ENCODE measurements at regions not wholly inside any gene's neighbourhood (a gene's known extent, or its start where the extent isn't known, plus 50 kb on each side); places are given as distances from the start of the nearest gene placed in this dataset.

DNA sequence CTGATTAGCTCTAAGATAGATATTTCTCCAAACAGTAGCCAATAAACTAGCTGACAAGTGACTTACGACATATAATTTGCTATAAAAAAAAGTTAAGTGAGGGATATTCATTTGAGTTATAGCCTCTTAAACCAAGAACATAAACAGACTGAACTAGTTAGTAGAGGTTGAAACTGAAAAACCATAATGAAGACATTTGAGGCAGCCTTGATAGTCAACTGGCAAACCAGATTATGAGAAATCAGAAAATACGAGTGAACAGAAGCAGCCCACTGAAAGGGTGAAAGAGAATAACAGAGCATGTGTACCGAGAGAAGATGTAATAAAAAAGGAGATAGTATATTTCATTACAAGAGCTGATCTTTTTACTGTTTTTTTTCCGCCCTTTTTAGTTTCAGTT, 698.1 kb upstream of the SETBP1 start:
- TF ChIP-seq, protein P1, sequence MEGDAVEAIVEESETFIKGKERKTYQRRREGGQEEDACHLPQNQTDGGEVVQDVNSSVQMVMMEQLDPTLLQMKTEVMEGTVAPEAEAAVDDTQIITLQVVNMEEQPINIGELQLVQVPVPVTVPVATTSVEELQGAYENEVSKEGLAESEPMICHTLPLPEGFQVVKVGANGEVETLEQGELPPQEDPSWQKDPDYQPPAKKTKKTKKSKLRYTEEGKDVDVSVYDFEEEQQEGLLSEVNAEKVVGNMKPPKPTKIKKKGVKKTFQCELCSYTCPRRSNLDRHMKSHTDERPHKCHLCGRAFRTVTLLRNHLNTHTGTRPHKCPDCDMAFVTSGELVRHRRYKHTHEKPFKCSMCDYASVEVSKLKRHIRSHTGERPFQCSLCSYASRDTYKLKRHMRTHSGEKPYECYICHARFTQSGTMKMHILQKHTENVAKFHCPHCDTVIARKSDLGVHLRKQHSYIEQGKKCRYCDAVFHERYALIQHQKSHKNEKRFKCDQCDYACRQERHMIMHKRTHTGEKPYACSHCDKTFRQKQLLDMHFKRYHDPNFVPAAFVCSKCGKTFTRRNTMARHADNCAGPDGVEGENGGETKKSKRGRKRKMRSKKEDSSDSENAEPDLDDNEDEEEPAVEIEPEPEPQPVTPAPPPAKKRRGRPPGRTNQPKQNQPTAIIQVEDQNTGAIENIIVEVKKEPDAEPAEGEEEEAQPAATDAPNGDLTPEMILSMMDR (conservative IDR thresholded peaks at IDR 0.05 in 1 of 2, IDR thresholded peaks at IDR 0.05 in 1 of 2; ENCODE audit: extremely low read depth in 1 of 2, insufficient read depth in 1 of 2, low read depth in 1 of 2, low read length in 2 of 2) = no peak
- no peak for TF ChIP-seq EZH2 (IDR thresholded peaks at IDR 0.05; ENCODE audit: borderline replicate concordance, low read length)

Measured in mammary epithelial cell (primary cell).